GM23338 (cell line): ENCODE measurements at regions not wholly inside any gene's neighbourhood (a gene's known extent, or its start where the extent isn't known, plus 50 kb on each side); places are given as distances from the start of the nearest gene placed in this dataset.

Experiments used
- EZH2 ChIP-seq: fragments of 200-600 bp; sonication (generic); IDR thresholded peaks from one replicate; pipeline ENCODE4 v1.8.0; 2017; ENCODE audit warnings: antibody characterized with exemption, mild to moderate bottlenecking, low read depth; ENCODE audit not compliant: unreplicated experiment
- POLR2AphosphoS5 ChIP-seq: IDR thresholded peaks from 2 replicates; pipeline ENCODE4 v1.6.1; 2016; ENCODE audit warnings: antibody characterized with exemption, low read depth
- TF ChIP-seq, protein P1 (sequence below), 2 experiments: fragments of 200-600 bp in 1 of 2; sonication (generic) in 1 of 2; conservative IDR thresholded peaks; 2 replicates each; pipeline versions ENCODE4 v1.5.1 to v1.6.1; 2016 to 2017; ENCODE audit warnings: antibody characterized with exemption in 2 of 2, low read depth in 2 of 2, mild to moderate bottlenecking in 2 of 2, moderate library complexity in 1 of 2

DNA sequence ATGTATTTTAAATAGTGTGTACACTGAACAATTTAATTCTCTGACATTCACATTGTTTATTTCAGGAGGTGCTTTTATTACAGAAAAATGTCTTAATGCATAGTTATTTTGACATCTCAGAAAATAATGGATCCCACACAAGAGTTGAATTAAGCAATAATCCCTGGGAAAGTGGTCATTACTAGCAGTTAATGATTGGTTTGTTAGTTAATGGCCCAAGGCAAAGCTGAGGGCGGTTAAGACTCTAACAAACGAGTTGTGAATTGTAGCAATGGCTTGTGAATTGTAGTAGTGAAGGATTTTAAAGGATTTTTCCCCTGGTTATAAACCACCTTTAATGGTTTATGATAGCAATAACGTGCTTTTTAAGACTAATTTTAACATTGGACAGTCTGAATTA is 1316.0 kb upstream of the GJE1 start:
- TF ChIP-seq, protein P1, sequence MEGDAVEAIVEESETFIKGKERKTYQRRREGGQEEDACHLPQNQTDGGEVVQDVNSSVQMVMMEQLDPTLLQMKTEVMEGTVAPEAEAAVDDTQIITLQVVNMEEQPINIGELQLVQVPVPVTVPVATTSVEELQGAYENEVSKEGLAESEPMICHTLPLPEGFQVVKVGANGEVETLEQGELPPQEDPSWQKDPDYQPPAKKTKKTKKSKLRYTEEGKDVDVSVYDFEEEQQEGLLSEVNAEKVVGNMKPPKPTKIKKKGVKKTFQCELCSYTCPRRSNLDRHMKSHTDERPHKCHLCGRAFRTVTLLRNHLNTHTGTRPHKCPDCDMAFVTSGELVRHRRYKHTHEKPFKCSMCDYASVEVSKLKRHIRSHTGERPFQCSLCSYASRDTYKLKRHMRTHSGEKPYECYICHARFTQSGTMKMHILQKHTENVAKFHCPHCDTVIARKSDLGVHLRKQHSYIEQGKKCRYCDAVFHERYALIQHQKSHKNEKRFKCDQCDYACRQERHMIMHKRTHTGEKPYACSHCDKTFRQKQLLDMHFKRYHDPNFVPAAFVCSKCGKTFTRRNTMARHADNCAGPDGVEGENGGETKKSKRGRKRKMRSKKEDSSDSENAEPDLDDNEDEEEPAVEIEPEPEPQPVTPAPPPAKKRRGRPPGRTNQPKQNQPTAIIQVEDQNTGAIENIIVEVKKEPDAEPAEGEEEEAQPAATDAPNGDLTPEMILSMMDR (conservative IDR thresholded peaks at IDR 0.05; ENCODE audit: low read depth in 2 of 2) = no peak
- TF ChIP-seq POLR2AphosphoS5 = no peak
- no peak for TF ChIP-seq EZH2
